WTC11 (cell line): ENCODE measurements at regions not wholly inside any gene's neighbourhood (a gene's known extent, or its start where the extent isn't known, plus 50 kb on each side); places are given as distances from the start of the nearest gene placed in this dataset.

Experiments used
- ATAC-seq: fragments of 200-7000 bp; cut with Tn5 transposase; 2 replicates; pipeline ENCODE4 v1.10.0; 2021; ENCODE audit warnings: mild to moderate bottlenecking, moderate library complexity
- CTCF ChIA-PET: fragments of 300-600 bp; sonication (Branson Sonifier 250); formaldehyde crosslinking; loops from one replicate; lab custom pipeline; 2021; ENCODE audit warnings: antibody characterized with exemption; lab: Charles Lee
- POLR2A ChIA-PET: fragments of 350-600 bp; sonication (Branson Sonifier 250); formaldehyde crosslinking; loops from one replicate; lab custom pipeline; 2021; ENCODE audit warnings: antibody characterized with exemption; lab: Charles Lee
- DNase-seq: peaks from one replicate; pipeline ENCODE4 v3.0.0; 2021; ENCODE audit warnings: low spot score
- H3K27ac Mint-ChIP-seq: 2 replicates; pipeline ENCODE4 v1.8.0; 2021; ENCODE audit warnings: mixed read lengths
- H3K27me3 Mint-ChIP-seq: 2 replicates; pipeline ENCODE4 v1.8.0; 2021; ENCODE audit warnings: low read depth, mild to moderate bottlenecking, moderate library complexity, mixed read lengths
- H3K36me3 Mint-ChIP-seq: 2 replicates; pipeline ENCODE4 v1.8.0; 2021; ENCODE audit warnings: mixed read lengths
- H3K4me1 Mint-ChIP-seq: 2 replicates; pipeline ENCODE4 v1.8.0; 2022; ENCODE audit warnings: mixed read lengths
- H3K4me3 Mint-ChIP-seq: 2 replicates; pipeline ENCODE4 v1.8.0; 2021; ENCODE audit warnings: mild to moderate bottlenecking, moderate library complexity, mixed read lengths
- H3K9me3 Mint-ChIP-seq: 2 replicates; pipeline ENCODE4 v1.8.0; 2021; ENCODE audit warnings: mixed read lengths
- CBFB ChIP-seq: sonication (generic); formaldehyde crosslinking; IDR thresholded peaks from 2 replicates; pipeline ENCODE4 v1.8.1; 2022; ENCODE audit warnings: mild to moderate bottlenecking, low read depth, missing genetic modification reagents
- ESRRA ChIP-seq: sonication (generic); formaldehyde crosslinking; IDR thresholded peaks from 2 replicates; pipeline ENCODE4 v1.8.1; 2022; ENCODE audit warnings: mild to moderate bottlenecking, missing genetic modification reagents, borderline replicate concordance
- FOXK1 ChIP-seq: sonication (generic); formaldehyde crosslinking; IDR thresholded peaks from 2 replicates; pipeline ENCODE4 v1.8.0; 2022; ENCODE audit warnings: mild to moderate bottlenecking, moderate library complexity, missing genetic modification reagents
- FOXP1 ChIP-seq: sonication (generic); formaldehyde crosslinking; IDR thresholded peaks from 2 replicates; pipeline ENCODE4 v1.8.0; 2022; ENCODE audit warnings: missing genetic modification reagents, mild to moderate bottlenecking, moderate library complexity, borderline replicate concordance
- GTF2I ChIP-seq: fragments of 250-450 bp; sonication (Bioruptor Pico); conservative IDR thresholded peaks from 2 replicates; pipeline ENCODE4 v1.4.0; 2021; ENCODE audit warnings: mild to moderate bottlenecking
- HMGA2 ChIP-seq: fragments of 250-450 bp; sonication (Bioruptor Pico); IDR thresholded peaks from 2 replicates; pipeline ENCODE4 v1.4.0; 2021; ENCODE audit warnings: mild to moderate bottlenecking, moderate library complexity
- IRF2 ChIP-seq: sonication (generic); formaldehyde crosslinking; IDR thresholded peaks from 2 replicates; pipeline ENCODE4 v1.8.0; 2022; ENCODE audit warnings: low read depth, missing genetic modification reagents, borderline replicate concordance
- JAZF1 ChIP-seq: fragments of 250-450 bp; sonication (Bioruptor Pico); IDR thresholded peaks from 2 replicates; pipeline ENCODE4 v1.9.0; 2021; ENCODE audit warnings: moderate library complexity, mild to moderate bottlenecking, inconsistent platforms
- JUN ChIP-seq: sonication (generic); formaldehyde crosslinking; IDR thresholded peaks from 2 replicates; pipeline ENCODE4 v1.8.0; 2023; ENCODE audit warnings: mild to moderate bottlenecking, missing genetic modification reagents
- MXD4 ChIP-seq: fragments of 250-450 bp; sonication (Bioruptor Pico); IDR thresholded peaks from 2 replicates; pipeline ENCODE4 v1.8.0; 2021; ENCODE audit warnings: mild to moderate bottlenecking, moderate library complexity, borderline replicate concordance
- NR3C1 ChIP-seq: sonication (generic); formaldehyde crosslinking; conservative IDR thresholded peaks from 2 replicates; pipeline ENCODE4 v1.8.1; 2023; ENCODE audit warnings: low read depth, mild to moderate bottlenecking, missing genetic modification reagents
- PRRX2 ChIP-seq: fragments of 250-450 bp; sonication (Bioruptor Pico); IDR thresholded peaks from 2 replicates; pipeline ENCODE4 v1.8.0; 2021; ENCODE audit warnings: mild to moderate bottlenecking
- RORB ChIP-seq: fragments of 250-450 bp; sonication (Bioruptor Pico); IDR thresholded peaks from 2 replicates; pipeline ENCODE4 v1.9.0; 2021; ENCODE audit warnings: mild to moderate bottlenecking
- ZNF219 ChIP-seq: sonication (generic); formaldehyde crosslinking; IDR thresholded peaks from 2 replicates; pipeline ENCODE4 v1.8.0; 2023; ENCODE audit warnings: missing genetic modification reagents, mild to moderate bottlenecking, borderline replicate concordance
- ZNF263 ChIP-seq: sonication (generic); formaldehyde crosslinking; IDR thresholded peaks from 2 replicates; pipeline ENCODE4 v1.8.1; 2022; ENCODE audit warnings: low read depth, mild to moderate bottlenecking, moderate library complexity, missing genetic modification reagents
- ZNF317 ChIP-seq: sonication (generic); formaldehyde crosslinking; IDR thresholded peaks from 2 replicates; pipeline ENCODE4 v1.8.1; 2023; ENCODE audit warnings: low read depth, mild to moderate bottlenecking, moderate library complexity, missing genetic modification reagents, borderline replicate concordance
- TF ChIP-seq, protein P1 (sequence below): sonication (generic); formaldehyde crosslinking; IDR thresholded peaks from 2 replicates; pipeline ENCODE4 v1.8.1; 2022; ENCODE audit warnings: low read depth, mild to moderate bottlenecking, moderate library complexity, missing genetic modification reagents, borderline replicate concordance
- TF ChIP-seq, protein P2 (sequence below): fragments of 250-450 bp; sonication (Bioruptor Pico); conservative IDR thresholded peaks from 2 replicates; pipeline ENCODE4 v1.9.0; 2021; ENCODE audit warnings: mild to moderate bottlenecking
- TF ChIP-seq, protein P3 (sequence below): sonication (generic); formaldehyde crosslinking; IDR thresholded peaks from 2 replicates; pipeline ENCODE4 v1.8.1; 2022; ENCODE audit warnings: mild to moderate bottlenecking, missing genetic modification reagents, moderate library complexity, borderline replicate concordance
- TF ChIP-seq, protein P4 (sequence below): sonication (generic); formaldehyde crosslinking; IDR thresholded peaks from 2 replicates; pipeline ENCODE4 v1.8.0; 2023; ENCODE audit warnings: missing genetic modification reagents
- TF ChIP-seq, protein P5 (sequence below): sonication (generic); formaldehyde crosslinking; IDR thresholded peaks from 2 replicates; pipeline ENCODE4 v1.8.1; 2023; ENCODE audit warnings: mild to moderate bottlenecking, missing genetic modification reagents
- TF ChIP-seq, protein P6 (sequence below): sonication (generic); formaldehyde crosslinking; IDR thresholded peaks from 2 replicates; pipeline ENCODE4 v1.8.0; 2022; ENCODE audit warnings: mild to moderate bottlenecking, missing genetic modification reagents
- TF ChIP-seq, protein P7 (sequence below): sonication (generic); formaldehyde crosslinking; IDR thresholded peaks from 2 replicates; pipeline ENCODE4 v1.8.0; 2022; ENCODE audit warnings: mild to moderate bottlenecking, missing genetic modification reagents
- TF ChIP-seq, protein P8 (sequence below): sonication (generic); formaldehyde crosslinking; IDR thresholded peaks from 2 replicates; pipeline ENCODE4 v1.8.1; 2023; ENCODE audit warnings: mild to moderate bottlenecking, missing genetic modification reagents

DNA sequence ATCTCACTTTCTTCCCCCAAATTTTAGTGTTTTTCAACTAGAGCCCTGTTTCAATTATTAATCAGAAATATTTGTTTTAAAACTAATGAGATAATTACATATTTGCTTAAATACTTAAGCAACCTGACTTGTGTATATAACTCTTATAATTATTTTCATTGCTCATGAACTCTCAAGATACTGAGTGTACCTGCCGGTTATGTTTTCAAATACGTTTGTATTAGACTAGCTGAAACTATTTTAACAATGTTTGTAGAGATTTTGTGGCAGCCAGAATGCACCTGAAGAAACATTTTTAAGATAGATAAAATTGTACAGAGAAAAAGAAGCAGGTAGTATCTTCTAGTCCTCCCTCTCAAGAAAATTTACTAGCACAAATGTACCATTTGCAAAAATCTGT, 140.6 kb upstream of the CXADR start:
- Mint-ChIP-seq H3K36me3 (peaks cover 23% of the 10 kb centered on the region), H3K27ac (no peak overlapping the region), H3K27me3 (no peaks in the 10 kb centered on the region), H3K4me3 (no peak overlapping the region), H3K9me3 (peaks cover 23% of the 10 kb centered on the region), H3K4me1 (peaks cover 49% of the 10 kb centered on the region)
- ATAC-seq (no peak), DNase-seq (no peak)
- ChIA-PET POLR2A (no interaction called here), CTCF (interaction anchor here (1.0 kb wide), 1 partner anchor 213 kb away, joined by 3 read pairs; no protein-coding TSS in a partner anchor)
- TF ChIP-seq, protein P1, sequence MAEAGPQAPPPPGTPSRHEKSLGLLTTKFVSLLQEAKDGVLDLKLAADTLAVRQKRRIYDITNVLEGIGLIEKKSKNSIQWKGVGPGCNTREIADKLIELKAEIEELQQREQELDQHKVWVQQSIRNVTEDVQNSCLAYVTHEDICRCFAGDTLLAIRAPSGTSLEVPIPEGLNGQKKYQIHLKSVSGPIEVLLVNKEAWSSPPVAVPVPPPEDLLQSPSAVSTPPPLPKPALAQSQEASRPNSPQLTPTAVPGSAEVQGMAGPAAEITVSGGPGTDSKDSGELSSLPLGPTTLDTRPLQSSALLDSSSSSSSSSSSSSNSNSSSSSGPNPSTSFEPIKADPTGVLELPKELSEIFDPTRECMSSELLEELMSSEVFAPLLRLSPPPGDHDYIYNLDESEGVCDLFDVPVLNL (CRISPR knock-in tag), result no peak
- TF ChIP-seq, protein P2, sequence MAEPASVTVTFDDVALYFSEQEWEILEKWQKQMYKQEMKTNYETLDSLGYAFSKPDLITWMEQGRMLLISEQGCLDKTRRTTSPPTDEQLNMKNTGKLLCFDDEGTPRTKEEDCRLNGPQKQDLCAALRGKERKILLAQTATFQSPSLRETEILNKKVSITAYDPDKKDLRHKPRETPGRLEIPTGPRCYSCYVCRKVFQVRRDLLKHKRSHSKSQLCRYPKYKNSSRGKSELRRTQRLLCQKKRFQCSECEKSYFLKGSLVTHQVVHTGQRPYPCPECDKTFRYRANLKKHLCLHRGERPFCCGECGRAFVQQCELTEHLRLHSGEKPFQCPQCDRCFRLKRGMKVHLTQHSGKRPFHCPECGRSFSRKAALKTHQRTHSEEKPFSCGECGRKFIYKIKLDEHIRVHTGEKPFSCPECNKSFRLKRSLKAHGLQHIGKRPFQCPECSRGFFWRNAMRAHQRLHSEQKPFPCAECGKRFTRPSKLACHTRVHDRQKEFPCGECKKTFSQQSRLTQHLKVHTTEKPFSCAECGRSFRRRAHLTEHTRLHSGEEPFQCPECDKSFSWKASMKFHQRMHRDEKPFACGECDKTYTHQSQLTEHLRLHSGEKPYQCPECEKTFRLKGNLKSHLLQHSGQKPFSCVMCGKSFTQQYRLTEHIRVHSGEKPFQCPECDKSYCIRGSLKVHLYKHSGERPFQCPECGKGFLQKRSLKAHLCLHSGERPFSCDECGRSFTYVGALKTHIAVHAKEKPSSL (CRISPR knock-in tag), result no peak
- TF ChIP-seq JUN (CRISPR knock-in tag) (no peak), HMGA2 (CRISPR knock-in tag) (no peak), MXD4 (CRISPR knock-in tag) (no peak), ZNF317 (CRISPR knock-in tag) (no peak), CBFB (CRISPR knock-in tag) (no peak), PRRX2 (CRISPR knock-in tag) (no peak), ESRRA (CRISPR knock-in tag) (no peak), ZNF219 (CRISPR knock-in tag) (no peak), IRF2 (CRISPR knock-in tag) (no peak), JAZF1 (no peak)
- TF ChIP-seq, protein P3, sequence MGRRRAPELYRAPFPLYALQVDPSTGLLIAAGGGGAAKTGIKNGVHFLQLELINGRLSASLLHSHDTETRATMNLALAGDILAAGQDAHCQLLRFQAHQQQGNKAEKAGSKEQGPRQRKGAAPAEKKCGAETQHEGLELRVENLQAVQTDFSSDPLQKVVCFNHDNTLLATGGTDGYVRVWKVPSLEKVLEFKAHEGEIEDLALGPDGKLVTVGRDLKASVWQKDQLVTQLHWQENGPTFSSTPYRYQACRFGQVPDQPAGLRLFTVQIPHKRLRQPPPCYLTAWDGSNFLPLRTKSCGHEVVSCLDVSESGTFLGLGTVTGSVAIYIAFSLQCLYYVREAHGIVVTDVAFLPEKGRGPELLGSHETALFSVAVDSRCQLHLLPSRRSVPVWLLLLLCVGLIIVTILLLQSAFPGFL (CRISPR knock-in tag), result no peak
- TF ChIP-seq, protein P4, sequence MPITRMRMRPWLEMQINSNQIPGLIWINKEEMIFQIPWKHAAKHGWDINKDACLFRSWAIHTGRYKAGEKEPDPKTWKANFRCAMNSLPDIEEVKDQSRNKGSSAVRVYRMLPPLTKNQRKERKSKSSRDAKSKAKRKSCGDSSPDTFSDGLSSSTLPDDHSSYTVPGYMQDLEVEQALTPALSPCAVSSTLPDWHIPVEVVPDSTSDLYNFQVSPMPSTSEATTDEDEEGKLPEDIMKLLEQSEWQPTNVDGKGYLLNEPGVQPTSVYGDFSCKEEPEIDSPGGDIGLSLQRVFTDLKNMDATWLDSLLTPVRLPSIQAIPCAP (CRISPR knock-in tag), result no peak
- TF ChIP-seq, protein P5, sequence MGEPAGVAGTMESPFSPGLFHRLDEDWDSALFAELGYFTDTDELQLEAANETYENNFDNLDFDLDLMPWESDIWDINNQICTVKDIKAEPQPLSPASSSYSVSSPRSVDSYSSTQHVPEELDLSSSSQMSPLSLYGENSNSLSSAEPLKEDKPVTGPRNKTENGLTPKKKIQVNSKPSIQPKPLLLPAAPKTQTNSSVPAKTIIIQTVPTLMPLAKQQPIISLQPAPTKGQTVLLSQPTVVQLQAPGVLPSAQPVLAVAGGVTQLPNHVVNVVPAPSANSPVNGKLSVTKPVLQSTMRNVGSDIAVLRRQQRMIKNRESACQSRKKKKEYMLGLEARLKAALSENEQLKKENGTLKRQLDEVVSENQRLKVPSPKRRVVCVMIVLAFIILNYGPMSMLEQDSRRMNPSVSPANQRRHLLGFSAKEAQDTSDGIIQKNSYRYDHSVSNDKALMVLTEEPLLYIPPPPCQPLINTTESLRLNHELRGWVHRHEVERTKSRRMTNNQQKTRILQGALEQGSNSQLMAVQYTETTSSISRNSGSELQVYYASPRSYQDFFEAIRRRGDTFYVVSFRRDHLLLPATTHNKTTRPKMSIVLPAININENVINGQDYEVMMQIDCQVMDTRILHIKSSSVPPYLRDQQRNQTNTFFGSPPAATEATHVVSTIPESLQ (CRISPR knock-in tag), result no peak
- TF ChIP-seq, protein P6, sequence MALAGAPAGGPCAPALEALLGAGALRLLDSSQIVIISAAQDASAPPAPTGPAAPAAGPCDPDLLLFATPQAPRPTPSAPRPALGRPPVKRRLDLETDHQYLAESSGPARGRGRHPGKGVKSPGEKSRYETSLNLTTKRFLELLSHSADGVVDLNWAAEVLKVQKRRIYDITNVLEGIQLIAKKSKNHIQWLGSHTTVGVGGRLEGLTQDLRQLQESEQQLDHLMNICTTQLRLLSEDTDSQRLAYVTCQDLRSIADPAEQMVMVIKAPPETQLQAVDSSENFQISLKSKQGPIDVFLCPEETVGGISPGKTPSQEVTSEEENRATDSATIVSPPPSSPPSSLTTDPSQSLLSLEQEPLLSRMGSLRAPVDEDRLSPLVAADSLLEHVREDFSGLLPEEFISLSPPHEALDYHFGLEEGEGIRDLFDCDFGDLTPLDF (CRISPR knock-in tag), result no peak

DNA sequence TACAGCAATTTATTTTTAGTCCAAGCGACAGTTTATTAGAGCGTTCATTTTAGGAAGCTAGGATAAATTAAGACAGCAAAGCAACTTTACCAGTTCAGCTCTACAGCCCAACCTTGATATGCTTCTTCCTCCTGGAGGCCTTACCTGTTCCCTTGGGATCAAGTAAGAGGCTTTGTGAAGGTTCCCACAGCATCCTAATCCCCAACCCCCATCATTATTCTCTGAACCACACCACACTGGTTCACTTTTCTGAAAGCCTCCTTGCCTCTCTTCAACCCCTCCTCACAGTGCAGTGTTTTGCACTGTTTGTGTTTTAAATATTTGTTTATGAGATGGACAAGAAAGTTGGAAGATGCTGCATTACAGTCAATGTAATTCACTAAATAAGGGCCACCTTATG, 126.3 kb upstream of the CXADR start:
- Mint-ChIP-seq H3K27ac (peak overlapping the region; percentile 66; the same call in 1 of the 2 replicates), H3K9me3 (peaks cover 21% of the 10 kb centered on the region), H3K4me3 (no peak overlapping the region; the same call in 1 of the 2 replicates), H3K4me1 (peaks cover 18% of the 10 kb centered on the region), H3K36me3 (peaks cover 20% of the 10 kb centered on the region), H3K27me3 (peaks cover 2% of the 10 kb centered on the region; the same call in 1 of the 2 replicates)
- ChIA-PET CTCF (interaction anchor here (0.6 to 3.9 kb wide), 34 partner anchors 10 to 1345 kb away, joined by 3 to 71 read pairs (median 4); no protein-coding TSS in a partner anchor), POLR2A (interaction anchor here (0.7 to 1.2 kb wide), 2 partner anchors 133 to 171 kb away, joined by 4 to 5 read pairs; no protein-coding TSS in a partner anchor)
- DNase-seq (no peak), ATAC-seq (peak; percentile 82)
- no peak for TF ChIP-seq ZNF263 (CRISPR knock-in tag)
- no peak for TF ChIP-seq GTF2I
- TF ChIP-seq, protein P7, sequence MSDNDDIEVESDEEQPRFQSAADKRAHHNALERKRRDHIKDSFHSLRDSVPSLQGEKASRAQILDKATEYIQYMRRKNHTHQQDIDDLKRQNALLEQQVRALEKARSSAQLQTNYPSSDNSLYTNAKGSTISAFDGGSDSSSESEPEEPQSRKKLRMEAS, result no peak
- TF ChIP-seq, protein P8, sequence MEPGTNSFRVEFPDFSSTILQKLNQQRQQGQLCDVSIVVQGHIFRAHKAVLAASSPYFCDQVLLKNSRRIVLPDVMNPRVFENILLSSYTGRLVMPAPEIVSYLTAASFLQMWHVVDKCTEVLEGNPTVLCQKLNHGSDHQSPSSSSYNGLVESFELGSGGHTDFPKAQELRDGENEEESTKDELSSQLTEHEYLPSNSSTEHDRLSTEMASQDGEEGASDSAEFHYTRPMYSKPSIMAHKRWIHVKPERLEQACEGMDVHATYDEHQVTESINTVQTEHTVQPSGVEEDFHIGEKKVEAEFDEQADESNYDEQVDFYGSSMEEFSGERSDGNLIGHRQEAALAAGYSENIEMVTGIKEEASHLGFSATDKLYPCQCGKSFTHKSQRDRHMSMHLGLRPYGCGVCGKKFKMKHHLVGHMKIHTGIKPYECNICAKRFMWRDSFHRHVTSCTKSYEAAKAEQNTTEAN, result no peak
- no peak for TF ChIP-seq RORB (CRISPR knock-in tag)
- no peak for TF ChIP-seq FOXK1 (CRISPR knock-in tag)
- TF ChIP-seq NR3C1 (CRISPR knock-in tag), result no peak
- no peak for TF ChIP-seq FOXP1 (CRISPR knock-in tag)
- no peak for TF ChIP-seq ZNF317 (CRISPR knock-in tag)
